ENCODE measurements at regions not wholly inside any gene's neighbourhood (a gene's known extent, or its start where the extent isn't known, plus 50 kb on each side); places are given as distances from the start of the nearest gene placed in this dataset.
A peak's percentile ranks its signal among the peaks of the same experiment; 100 is the strongest.
"Not testable (repeated sequence)": the region's sequence is repeated elsewhere in the genome, so short reads cannot be mapped to it uniquely, and the experiment has no call there.

- DNase-seq (ENCODE audit: low spot score), result no peak
Observed at GRCh38 chr6:7000825-7001777, 106.7 kb upstream of the RREB1 start.

- DNase-seq (ENCODE audit: low spot score), result no peak
Observed at GRCh38 chr6:7003041-7003440, 104.7 kb upstream of the RREB1 start.

- DNase-seq (ENCODE audit: low spot score), result no peak
Observed at GRCh38 chr6:7004581-7005297, 103.0 kb upstream of the RREB1 start.

GRCh38 chr6:7006515-7007191 lies 101.1 kb upstream of the RREB1 start:
- DNase-seq (ENCODE audit: low spot score), result no peak

- no peak for DNase-seq (ENCODE audit: low spot score)
Observed at GRCh38 chr6:7008451-7008988, 99.2 kb upstream of the RREB1 start.

GRCh38 chr6:7016226-7016625 lies 91.5 kb upstream of the RREB1 start:
- no peak for DNase-seq (ENCODE audit: low spot score)

GRCh38 chr6:7021301-7021700 lies 86.5 kb upstream of the RREB1 start:
- DNase-seq (ENCODE audit: low spot score), result no peak

- no peak for DNase-seq (ENCODE audit: low spot score)
Observed at GRCh38 chr6:7025861-7026260, 81.9 kb upstream of the RREB1 start.

- not testable (repeated sequence) for DNase-seq (ENCODE audit: low spot score)
Observed at GRCh38 chr6:7028963-7029362, 78.8 kb upstream of the RREB1 start.

- DNase-seq (ENCODE audit: low spot score), result not testable (repeated sequence)
Observed at GRCh38 chr6:7030968-7031367, 76.8 kb upstream of the RREB1 start.

- peak; percentile 18 for DNase-seq (ENCODE audit: low spot score)
Observed at GRCh38 chr6:7033202-7033601, 74.6 kb upstream of the RREB1 start.

GRCh38 chr6:7034055-7034454 lies 73.7 kb upstream of the RREB1 start:
- DNase-seq (ENCODE audit: low spot score), result no peak

GRCh38 chr6:7035837-7036249 lies 71.9 kb upstream of the RREB1 start:
- DNase-seq (ENCODE audit: low spot score), result no peak

- no peak for DNase-seq (ENCODE audit: low spot score)
Observed at GRCh38 chr6:7041511-7042026, 66.2 kb upstream of the RREB1 start.

- DNase-seq (ENCODE audit: low spot score), result peak; percentile 15
Observed at GRCh38 chr6:7042056-7042653, 65.6 kb upstream of the RREB1 start.

GRCh38 chr6:7042654-7043545 lies 64.9 kb upstream of the RREB1 start:
- DNase-seq (ENCODE audit: low spot score), result no peak

- DNase-seq (ENCODE audit: low spot score), result no peak
Observed at GRCh38 chr6:7045331-7045730, 62.4 kb upstream of the RREB1 start.

GRCh38 chr6:7045746-7046145 lies 62.0 kb upstream of the RREB1 start:
- no peak for DNase-seq (ENCODE audit: low spot score)

- no peak for DNase-seq (ENCODE audit: low spot score)
Observed at GRCh38 chr6:7047128-7047527, 60.6 kb upstream of the RREB1 start.

- no peak for DNase-seq (ENCODE audit: low spot score)
Observed at GRCh38 chr6:7047966-7048365, 59.8 kb upstream of the RREB1 start.

Measured in umbilical cord (tissue), 1 donor.